Activated CD4-positive, alpha-beta T cell treated with anti-CD3 and anti-CD28 coated beads, Interleukin-2, amount 50 U/mL, for 1 hour (primary cell): ENCODE measurements at regions not wholly inside any gene's neighbourhood (a gene's known extent, or its start where the extent isn't known, plus 50 kb on each side); places are given as distances from the start of the nearest gene placed in this dataset.

Source experiments
- DNase-seq: peaks from one replicate; pipeline ENCODE4 v3.0.0-alpha.2; 2020

DNA sequence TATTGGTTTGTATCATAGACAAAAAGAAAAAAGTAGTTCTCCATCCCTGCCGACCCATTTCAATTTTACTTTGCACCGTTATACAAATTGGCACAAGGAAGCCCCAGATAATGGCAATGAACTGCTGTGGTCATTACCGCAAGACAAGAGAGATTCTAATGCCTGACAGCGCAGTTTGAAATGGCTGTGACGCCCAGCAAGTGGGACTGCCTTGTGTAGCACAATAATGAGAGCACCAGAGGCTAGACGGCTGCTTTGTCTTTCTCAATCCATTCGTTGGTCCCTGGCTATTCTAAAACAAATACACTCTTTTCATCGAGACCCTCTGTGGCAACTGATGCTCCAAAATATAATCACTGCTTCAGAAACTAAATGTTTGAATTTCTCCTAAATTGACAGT, 192.4 kb upstream of the NEIL3 start:
- no peak for DNase-seq

DNA sequence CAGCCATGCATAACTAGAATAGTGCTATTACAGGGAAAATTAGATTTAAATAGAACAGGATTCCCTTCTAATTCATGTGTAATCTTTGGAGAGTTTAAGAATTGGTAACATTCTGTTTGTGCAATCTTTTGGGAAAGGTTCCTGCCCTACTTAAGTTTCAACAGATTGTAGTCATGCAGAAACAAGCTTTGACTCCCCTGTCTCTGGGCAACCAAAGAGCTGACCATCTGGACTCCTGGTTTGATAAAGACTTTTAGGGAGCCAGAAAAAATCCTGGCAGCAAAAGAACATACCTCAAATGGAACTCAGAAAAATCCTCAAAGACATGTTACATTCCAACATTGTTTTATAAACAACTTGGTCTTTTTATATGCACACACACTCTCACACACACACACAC, 191.1 kb upstream of the NEIL3 start:
- no peak for DNase-seq

DNA sequence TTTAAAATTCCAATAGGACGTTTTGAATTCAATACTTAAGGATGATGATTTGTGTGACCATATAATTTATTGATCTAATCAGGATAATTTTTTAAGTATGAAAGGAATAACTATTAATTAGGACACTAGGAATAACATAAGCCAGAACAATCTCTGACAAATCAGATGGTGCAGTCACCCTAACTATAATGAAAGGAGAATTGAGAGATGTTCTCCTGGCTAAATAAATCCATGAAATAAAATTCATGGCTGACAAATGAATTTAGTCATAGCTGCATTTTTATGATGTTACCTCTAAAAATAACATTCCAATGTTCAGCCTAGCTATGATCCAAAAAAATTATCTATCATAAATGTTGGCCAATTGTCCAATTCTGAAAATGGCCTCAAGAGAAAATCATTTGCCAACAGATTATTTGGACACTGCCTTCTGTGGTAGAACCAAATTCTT, 190.6 kb upstream of the NEIL3 start:
- no peak for DNase-seq

DNA sequence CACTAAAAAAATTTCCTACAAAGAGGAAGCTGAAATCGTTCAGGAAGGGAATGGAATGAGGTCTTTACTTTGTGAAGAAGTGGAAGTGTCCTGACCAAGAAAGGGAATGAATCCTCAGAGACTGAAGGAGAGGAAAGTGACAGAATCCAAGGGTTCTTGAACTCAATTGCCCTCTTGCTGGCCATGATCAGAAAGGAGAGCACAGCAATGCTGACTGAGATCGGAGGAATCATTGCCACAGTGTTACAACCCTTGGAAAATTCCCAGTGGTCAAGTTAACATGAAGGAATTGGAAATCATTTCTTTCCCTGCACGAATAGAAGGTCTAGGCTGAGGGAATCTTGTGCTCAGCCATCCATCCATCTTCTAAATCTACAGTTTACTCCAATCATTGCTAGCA, 190.0 kb upstream of the NEIL3 start:
- no peak for DNase-seq

DNA sequence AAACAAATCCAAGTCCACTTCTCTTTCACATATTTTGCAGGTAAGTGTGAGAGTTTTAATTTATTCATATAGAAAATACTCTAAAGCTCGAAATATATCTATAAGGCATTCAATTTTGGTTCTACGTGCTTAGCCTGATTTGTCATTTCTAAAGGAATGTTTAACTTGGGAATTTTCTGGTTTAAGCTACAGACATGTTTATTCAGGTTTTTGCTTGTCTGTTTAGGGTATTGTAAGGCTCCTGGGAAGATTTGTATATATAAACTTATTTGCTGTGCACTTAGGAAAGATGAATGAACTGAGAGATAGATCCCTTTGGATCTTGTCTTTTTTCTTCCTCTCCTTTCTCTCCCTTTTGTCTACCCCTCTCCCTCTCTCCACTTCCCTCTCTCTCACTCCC, 185.9 kb upstream of the NEIL3 start:
- no peak for DNase-seq

DNA sequence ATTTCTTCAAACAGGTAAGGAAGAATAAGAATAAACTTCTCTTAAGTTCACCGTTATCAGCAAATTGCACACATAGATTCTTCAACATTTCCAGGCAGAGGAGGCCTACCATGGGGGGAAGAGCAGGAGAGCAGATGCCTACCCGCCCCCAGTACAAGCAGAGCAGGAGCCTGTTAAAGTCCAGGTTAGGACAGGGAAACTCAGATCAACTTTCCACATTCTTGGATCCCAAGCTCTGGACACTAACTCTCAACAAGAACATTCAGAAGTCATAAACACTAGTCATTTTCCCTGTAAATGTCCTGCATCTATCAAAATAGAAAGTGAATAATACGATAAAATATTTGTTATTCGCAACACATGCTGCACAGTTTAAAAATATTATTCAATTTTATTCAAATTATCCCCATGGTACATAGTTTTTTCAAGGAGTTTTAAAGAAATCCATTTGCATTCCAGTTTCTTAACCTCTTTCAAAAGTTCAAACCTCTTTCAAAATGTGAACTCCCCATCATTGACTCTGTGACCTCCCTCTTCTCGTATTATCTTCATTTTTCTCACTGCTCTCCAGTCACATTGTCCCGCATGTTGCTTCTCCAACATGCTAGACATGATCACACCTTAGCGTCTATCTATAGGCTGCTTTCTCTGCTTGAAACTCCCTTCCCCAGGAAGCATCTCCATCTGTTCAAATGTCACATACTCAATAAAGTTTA, 185.2 kb upstream of the NEIL3 start:
- DNase-seq = no peak

DNA sequence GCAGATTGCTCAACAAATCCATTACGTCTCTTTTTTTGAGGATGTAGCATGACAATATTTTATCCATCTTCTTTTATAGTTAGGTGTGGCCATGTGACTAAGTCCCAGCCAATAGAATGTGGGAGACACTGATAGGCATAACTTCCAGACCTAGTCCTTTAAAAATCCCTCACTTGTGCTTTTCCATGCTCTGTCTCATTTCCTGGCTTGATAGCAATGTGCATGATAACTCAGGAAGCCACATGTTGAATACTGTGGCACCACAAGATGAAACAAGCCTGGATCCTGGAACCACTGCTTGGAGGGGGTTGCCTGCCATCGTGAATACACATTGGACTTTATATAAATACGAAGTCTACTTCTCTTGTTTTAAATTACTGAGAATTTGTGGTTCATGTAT, 184.0 kb upstream of the NEIL3 start:
- no peak for DNase-seq

DNA sequence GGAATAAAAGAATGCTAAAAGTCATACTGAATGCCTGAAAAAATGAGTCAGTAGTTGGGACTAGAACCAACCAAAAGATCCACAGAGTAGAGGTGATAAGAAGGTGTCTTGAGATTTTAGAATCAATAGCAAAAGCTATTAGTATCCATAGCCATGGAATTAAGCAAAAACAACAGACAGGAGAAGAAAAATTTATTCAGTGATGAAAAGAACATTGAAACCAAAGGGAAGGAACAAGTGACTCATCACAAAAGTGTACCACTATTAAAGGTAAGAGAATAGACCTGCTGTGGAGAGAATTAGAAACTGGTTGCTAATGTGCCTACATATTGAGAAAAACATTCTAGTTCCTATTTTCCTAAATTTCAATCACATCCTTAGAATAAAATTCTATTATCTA, 182.0 kb upstream of the NEIL3 start:
- no peak for DNase-seq

DNA sequence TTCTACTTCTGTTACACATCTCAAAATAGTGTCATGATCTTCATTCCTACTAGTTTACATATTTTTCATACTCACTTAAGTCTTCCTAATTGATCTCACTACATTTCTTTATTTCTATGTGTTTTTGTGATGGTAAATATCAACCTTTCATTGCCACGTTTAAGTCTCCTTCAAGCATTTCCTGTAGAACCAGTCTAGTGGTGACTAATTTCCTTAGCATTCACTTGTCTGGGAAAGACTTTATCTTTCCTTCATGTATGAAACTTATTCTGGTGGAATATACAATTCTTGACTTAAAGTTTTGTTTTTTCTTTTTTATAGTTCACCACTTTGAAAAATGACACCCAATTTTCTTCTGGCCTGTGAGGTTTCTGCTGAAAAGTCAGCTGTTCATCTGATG, 181.4 kb upstream of the NEIL3 start:
- no peak for DNase-seq

DNA sequence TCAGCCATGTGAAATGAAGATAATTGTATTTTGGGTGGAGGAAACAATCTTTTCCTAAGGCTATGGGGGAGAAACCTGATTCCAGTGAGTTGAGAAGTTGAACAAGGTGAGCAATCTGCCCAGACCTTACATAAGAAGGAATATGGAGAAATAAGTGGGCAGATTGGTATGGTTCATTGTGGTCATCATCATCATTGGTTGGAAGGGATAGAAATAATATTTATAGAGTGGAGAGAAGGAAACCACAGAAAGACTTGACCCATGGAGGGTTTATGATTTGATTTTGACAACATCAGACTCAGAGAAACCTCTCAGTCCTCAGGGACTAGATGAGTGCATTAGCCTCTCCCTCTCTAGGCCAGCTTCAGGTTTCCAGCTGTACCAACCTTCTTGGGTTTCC, 177.9 kb upstream of the NEIL3 start:
- DNase-seq = no peak

DNA sequence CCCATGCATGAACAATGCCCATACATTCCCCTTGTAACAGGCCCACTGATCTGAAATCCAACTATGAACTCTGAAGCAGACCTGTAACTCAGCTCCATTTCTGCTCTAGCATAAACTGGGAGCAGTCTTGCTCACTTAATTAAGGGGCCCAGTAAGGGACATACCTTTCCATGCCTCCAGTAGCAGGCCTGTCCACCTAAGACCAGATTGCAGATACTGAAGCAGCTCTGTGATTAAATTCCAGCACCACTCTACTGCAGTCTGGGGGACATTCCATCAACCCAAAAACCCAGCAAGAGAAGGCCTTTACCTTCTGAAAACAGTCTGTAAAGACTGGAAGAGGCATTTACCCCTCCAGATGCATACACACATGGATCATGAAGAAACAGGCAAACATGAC, 162.0 kb upstream of the NEIL3 start:
- no peak for DNase-seq

DNA sequence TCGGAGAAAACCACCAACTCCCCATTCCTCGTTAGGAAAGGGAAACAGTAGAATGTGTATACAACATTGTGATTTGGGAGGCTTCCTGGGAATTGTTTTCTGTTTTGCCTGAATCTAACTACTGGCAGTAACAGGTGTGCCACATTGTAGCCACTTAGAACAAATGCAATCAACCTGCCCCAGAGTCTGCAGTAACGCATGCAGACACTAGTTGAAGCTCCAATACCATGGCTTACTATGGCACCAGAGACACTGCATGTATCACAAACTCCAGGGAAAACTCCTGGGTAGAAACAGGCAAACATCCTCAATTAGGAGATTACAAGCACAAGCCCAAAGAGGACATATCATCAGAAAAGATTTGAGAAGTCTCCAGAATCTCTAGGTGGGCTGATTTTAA, 154.2 kb upstream of the NEIL3 start:
- no peak for DNase-seq

DNA sequence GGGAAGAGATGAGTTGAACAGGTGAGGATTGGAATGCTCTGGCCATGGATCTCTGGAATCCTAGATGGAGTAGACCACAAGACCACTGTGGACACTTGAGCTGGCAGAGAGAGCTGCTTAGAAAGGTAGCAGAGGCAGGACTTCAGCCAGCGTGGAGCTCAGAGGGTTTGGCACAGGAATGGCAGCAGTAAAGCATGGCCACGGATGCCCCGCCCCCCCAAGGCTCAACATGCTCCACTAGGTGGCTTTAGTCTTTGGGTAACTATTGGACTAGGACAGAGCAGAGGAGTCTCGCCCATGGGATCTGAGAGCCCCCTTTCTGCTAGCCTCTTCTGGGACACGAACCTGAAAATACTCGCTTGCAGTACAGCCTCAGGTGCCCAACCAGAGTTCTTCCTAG, 150.1 kb upstream of the NEIL3 start:
- no peak for DNase-seq

DNA sequence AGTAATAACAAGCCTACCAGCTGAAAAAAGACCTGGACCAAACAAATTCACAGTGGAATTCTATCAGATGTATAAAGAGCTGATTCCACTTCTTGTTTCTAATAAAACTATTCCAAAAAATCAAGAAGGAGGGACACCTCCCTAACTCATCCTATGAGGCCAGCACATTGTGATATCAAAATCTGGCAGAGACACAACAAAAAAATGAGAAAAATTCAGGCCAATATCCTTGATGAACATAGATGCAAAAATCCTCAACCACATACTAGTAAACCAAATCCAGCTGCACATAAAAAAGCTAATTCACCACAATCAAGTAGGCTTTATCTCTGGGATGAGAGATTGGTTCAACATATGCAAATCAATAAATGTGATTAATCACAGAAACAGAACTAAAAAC, 147.9 kb upstream of the NEIL3 start:
- DNase-seq = no peak

DNA sequence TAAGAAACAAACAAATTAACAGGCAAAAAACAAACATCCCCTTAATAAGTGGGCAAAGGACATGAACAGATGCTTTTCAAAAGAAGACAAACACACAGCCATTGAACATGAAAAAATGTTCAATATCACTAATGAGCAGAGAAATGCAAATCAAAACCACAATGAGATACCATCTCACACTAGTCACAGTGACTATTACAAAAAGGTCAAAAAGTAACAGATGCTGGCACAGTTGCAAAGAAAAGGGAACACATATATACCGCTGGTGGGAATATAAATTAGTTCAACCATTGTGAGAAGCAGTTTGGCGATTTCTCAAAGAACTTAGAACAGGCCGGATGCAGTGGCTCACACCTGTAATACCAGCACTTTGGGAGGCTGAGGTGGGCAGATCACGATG, 146.1 kb upstream of the NEIL3 start:
- DNase-seq = no peak

DNA sequence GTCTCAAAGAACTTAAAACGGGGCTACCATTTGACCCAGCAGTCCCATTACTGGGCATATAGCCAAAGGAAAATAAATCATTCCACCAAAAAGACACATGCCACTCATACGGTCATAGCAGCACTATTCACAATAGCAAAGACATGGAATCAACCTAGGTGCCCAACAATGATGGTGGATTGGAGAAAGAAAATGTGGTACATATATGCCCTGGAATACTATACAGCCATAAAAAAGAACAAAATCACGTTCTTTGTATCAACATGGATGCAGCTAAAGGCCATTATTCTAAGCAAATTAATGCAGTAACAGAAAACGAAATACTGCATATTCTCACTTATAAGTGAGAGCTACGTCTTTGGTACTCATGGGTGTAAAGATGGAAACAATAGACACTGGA, 138.1 kb upstream of the NEIL3 start:
- no peak for DNase-seq

DNA sequence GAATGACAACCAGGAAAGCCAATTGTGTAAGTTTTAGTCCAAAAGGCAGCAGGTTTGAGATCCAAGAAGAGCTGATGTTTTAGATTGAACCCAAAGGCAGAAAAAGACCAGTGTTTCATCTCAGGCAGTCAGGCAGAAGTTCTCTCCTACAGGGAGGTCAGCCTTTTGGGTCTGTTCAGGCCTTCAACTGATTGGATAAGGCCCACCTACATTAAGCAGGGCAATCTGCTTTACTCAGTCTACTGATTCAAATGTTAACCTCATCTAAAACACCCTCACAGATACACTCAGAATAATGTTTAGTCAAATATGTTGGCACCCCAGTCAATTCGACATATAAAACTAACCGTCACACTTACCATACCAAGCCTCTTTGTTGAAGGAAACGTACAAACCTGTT, 134.2 kb upstream of the NEIL3 start:
- no peak for DNase-seq

DNA sequence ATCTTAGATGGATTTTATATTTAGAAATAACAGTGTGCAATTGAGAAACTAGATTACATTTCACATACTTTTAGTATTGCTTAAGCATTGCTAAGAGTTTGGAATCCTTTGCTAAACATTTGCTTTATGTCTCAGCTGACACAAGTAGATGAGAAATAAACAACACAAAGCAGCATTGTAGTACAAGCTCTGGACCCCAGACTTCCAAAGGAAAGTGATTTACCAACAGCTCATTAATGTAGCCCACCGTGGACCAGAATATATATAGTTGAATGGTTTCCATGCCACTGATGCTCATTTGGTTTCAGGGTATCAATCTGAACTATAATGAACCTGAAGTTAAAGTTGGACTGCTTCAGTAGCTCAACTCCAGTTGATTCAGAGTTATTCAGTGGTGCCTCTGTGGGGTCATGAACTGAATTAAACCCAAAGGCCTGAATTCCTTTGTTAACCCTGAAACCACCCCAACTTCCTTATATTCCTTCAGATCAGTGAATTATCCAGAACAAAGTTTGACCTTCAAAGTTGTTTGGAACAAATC, 132.1 kb upstream of the NEIL3 start:
- DNase-seq = no peak

DNA sequence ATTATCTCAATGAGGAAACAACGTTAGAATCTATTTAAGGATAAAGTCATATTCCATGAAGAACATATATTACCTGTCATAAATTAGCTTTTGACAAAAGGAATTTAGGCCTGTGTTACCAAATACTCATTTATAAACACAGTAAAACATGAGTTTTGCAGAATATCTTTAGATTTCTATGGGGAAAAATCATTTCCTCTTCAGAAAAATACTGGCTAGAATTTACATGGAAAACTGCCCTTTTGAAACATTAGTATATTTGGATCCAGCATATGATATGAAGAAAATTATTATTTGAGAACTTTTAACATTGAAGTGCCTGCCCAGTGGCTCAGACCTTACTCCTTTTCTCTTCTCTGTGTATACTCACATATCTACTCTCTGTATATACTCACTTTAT, 131.4 kb upstream of the NEIL3 start:
- no peak for DNase-seq

DNA sequence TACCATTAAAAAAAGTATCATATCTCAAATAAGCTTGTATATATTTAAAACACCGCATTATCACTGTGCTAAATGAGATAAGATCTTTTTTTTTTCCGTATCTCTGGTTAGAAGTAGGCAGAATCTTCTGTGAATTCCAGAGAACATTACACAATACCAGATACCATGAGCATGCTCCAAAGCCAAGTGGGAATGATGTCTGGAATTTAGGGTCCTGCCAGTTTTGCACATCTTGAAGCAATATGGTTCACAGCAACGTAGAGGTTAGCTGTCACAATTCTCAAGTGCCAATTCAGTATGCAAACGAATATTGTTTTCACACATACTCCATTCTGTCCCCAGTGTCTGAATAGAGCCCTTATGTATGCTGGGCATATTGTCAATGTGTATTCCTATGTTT, 127.5 kb upstream of the NEIL3 start:
- DNase-seq = no peak

DNA sequence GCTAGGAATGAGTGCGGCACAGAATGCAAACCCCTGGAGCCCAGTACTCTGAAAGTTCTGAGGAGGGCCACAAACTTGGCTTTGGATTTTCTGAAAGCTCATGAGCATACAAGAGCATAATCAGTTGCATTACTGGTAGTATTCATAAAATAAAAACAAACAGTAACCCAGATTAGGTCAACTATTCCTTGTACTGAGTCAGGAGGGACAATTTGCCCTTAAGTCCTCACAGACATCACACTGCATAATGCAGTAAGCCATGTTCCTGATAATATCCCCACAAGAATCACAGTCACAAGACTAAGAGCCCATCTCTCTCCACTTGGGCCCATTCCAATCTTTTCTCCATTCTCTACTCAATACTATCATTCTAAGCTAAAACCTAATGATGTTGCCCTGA, 126.9 kb upstream of the NEIL3 start:
- DNase-seq = no peak

DNA sequence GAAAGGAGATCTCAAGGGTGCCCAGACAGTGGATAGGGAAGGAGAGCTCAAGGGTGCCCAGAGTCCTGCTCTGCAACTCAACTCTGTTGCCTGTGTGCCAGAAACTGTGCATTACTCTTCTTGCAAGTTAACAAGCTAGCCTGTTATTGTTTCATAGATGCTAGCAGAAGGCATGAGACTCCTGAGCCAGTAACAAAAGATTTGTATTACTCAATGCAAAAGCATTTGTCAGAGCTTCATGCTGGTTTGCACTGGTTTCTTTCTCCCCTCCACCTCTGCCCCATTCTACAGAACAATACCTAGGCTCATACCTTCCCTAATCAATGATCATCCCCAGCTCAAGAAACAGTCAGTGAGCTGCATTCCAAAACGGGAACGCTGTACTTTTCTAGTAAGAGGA, 124.5 kb upstream of the NEIL3 start:
- no peak for DNase-seq

DNA sequence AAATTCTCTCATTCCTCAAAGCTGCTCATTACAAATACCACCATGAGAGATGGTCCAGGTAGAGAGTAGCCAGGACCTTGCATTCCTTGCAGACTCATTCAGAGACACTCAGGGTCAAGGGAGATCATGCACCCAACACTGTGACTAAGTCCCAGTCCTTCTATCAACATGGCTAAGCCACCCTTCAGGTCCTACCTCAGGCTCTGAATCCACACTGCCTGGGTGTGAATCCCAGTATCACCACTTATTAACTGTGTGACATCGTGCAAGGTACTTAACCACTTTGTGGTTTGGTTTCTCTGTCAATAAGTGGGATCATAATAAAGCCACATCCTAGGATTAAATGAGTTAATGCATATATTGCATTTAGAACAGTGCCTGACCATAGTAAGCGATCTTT, 124.1 kb upstream of the NEIL3 start:
- DNase-seq = no peak

DNA sequence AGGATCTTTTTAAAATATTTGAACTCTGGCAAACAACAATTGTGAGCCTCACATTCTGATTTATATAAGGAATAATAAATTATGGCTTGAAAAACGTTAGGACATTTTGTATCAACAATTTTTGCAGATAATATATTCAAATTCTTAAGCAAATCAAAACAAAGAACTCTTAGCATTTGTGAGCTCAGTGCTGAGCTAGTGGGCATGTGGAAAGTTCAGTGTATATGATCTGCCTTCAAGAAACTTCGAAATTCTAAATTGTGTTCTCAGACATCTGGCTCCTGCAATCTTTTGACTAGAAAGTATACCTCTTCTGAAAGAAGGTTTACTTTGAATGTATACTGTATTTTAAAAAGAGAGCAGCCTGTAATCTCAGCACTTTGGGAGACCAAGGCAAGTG, 122.3 kb upstream of the NEIL3 start:
- no peak for DNase-seq

DNA sequence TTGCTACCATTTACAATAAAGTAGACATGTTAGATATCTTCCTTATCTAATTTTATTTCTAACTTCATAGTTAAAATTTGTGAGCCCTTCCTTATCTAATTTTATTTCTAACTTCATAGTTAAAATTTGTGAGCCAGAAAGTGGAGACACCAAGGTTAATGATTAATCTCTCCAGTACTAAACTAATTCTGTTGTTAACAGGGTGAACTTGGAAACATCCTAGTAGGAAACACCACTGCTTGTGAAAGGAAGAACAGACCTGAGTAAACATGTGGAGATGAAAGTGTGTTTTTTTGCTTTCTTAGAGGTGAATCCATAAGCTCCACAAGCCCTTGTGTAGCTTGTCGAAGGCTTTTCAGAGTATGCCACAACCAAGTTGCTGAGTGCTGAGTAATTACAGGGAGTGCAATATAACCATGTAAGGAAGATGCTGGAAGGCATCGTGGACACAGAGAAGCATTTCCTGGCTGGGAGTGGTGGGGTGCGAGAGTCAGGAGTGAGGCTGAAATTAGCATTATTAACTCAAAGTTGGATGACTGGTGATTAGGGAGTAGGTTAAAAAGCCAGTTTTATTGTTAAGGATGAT, 118.6 kb upstream of the NEIL3 start:
- no peak for DNase-seq
